CD4-positive, alpha-beta T cell treated with Interleukin-6 at 100 ng/mL for 8 hours (primary cell): ENCODE measurements at regions not wholly inside any gene's neighbourhood (a gene's known extent, or its start where the extent isn't known, plus 50 kb on each side); places are given as distances from the start of the nearest gene placed in this dataset.

Source experiments
- DNase-seq: peaks from one replicate; pipeline ENCODE4 v3.0.0-alpha.2; 2020; ENCODE audit warnings: mixed read lengths, low spot score

DNA sequence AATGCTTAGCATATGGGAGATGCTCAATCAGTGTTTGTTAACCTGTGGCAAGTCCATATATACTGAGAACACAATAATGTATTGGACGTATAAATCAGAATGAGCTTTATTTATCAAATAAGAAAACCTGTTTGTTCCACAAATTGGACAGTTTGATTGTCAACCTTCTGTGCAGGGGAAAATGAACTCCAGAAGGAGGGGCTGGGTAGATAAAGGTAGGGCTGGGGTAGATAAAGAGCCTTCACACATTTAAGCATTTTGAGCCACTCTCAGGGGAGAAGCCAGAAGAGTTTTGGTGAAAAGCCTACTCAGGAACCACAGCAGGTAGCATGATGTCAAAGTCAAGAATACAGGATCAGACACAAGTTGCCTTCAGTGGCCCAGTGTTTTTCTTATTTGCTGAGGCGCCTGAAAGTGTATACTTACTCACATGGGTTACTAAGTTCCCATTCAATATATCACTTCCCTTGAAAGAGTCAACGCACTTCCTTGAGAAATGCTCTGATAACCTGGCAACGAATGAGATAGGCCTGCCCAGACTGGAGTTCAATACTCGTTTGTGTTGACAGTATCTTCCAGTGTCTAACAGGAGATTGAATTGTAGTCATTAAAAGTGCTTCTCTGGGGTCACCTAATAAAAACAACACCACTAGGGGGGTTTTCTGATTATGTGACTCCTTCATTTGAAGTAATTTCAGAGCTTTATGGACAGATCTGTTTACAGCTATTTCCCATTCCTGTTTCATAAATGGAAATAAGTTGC is 263.9 kb upstream of the CITED2 start:
- no peak for DNase-seq

DNA sequence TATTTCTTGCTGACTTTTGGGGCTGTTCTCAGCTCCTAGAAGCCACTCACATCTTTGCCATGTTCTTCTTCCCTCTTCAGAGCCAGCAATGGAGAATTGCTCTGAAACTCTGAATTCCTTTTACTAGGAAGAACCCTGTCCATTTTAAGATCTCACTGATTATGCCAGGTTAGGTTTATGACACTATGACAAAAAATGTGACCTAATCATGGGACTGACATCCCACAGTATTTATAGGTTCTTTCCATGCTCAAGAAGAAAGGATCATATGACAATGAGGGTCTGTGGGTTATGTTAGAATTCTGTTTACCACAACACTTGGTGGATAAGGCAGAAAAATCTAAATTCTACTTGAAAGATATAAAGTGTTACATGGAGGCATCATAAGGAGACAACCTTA is 263.3 kb upstream of the CITED2 start:
- no peak for DNase-seq

DNA sequence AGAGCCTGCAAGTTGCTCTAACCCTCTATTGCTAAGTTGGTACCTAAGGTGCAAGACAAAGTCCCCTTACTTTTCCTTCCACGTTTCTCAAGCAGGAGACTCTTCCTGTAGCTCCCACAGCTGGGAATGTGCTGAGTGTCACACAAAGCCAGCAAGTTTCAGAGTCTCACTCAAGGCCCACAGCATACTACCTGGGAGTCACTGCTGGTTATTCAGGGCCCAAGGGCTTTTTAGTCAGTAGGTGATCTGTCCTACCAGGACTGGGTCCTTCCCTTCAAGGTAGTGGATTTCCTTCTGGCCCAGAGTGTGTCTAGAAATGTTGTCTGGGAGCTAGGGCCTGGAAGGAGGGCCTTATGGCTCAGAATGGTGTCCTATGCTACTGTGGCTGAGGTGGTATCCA is 261.9 kb upstream of the CITED2 start:
- DNase-seq, result no peak

DNA sequence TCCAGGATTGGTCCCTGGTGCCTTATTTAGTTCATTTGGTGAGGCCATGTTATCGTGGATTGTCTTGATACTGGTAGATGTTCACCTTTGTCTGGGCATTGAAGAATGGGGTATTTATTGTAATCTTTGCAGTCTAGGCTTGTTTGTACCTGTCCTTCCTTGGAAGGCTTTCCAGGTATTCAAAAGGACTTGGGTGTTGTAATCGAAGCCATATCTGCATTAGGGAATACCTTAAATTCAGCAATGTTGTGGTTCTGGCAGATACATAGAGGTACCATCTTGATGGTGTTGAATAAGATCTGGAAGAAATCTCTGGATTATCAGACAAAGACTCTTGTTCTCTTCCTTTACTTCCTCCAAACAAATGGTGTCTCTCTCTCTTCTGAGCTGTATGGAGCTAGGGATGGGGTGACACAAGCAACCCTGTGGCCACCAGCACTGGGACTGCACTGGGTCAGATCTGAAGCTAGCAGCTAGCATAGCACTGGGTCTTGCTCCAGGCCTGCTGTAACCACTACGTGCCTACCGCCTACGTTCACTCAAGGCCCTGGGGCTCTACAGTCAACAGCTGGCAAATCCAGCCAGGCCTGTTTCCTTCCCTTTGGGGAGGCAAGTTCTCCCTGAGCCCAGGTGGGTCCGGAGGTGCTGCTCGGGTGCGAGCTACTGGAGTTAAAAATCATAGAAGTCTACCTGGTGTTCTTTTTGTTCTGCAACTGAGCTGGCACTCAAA is 261.1 kb upstream of the CITED2 start:
- no peak for DNase-seq

DNA sequence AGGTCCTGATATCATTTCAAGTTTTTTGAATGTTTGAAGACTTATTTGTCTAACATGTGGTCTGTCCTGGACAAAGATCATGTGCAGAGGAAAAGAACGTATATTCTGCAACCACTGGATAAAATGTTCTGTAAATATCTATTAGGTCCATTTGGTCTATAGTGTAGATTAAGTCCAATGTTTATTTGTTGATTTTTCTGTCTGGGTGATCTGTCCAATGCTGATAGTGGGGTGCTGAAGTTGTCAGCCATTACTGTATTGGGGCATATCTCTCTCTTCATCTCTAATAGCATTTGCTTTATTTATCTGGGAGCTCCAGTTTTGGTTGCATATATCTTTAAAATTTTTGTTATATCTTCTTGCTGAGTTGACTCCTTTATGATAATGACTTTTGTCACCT is 258.4 kb upstream of the CITED2 start:
- DNase-seq, result no peak

DNA sequence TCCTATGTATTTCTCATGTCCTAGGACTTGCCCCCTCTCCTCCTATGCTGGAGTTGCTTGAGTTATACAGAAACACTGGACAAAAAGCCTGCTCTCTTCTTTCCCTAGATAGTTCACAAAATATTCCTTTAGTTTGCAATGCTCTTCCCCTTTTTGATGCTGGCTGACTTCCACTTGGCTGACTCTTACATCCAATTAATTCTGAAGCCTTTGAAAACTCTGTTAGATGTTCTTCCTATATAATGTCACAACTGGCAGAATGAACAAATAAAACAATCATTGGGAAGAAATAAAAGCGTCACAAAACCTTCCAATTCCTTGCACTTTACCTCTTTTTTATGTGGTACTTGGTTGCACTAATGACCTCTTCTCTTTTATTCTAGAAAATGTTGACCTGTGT is 253.8 kb upstream of the CITED2 start:
- DNase-seq, result no peak

DNA sequence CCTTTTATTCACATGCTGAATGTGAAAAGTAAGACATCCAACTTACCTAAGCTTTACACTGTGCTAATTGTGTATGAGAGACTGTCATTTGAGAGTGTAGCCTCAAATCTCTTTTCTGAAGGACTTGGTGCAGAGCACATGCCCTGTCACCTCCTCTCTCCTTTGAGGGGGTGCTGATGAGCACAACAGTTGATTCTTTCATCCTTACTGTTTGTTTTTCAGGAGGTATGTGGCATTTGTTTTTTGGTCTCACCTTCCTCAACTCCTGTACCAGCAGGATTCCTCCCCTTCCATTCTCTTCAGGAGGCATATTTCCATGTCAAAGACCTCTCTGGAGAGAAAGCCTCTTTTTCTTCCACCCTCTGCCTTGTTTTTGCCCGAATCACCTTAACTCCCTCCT is 252.6 kb upstream of the CITED2 start:
- no peak for DNase-seq

DNA sequence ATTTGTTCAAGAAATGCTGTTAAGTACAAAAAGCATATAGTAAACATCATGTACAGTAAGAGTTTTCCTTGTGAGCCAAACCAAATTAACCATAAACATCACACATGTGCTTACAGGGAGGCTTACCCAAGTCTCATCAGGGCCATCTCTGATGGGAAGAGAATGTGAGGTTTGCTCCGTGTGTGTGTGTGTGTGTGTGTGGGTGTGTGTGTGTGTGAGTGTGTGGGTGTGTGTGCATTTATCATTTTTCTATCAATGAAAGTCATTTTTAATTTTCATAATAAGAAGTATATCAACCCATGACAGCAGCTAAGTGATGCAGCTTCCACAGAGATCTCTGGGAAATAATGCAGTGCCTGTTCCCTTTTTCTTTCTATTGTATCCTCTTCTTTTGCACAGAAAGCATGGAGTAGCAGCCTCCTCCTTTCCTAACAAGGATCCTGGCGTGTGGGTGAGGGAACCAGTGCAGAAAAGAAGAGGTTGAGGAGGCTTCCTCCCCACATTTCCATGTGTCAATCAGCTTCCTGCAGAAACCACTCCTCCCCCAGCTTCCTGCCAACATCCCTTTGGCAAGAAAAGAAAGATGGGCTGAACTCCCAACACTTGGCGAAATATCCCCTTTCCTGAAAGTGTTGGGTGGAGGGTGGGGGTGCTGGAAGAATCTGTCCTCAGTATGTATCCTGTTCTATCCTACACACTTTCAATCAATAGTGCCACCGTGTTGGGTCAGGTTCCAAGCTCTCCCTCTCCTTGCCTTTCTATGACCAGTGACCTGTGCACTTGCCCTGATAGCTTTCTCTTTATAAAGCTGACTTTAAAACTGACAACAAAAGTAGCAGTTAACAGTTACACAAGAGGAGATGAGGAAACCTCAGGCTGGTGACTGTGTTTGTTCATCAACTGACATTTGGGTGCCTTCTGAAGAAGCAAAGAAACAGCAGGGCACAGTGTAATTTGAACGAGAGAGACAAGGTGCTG is 251.8 kb upstream of the CITED2 start:
- no peak for DNase-seq

DNA sequence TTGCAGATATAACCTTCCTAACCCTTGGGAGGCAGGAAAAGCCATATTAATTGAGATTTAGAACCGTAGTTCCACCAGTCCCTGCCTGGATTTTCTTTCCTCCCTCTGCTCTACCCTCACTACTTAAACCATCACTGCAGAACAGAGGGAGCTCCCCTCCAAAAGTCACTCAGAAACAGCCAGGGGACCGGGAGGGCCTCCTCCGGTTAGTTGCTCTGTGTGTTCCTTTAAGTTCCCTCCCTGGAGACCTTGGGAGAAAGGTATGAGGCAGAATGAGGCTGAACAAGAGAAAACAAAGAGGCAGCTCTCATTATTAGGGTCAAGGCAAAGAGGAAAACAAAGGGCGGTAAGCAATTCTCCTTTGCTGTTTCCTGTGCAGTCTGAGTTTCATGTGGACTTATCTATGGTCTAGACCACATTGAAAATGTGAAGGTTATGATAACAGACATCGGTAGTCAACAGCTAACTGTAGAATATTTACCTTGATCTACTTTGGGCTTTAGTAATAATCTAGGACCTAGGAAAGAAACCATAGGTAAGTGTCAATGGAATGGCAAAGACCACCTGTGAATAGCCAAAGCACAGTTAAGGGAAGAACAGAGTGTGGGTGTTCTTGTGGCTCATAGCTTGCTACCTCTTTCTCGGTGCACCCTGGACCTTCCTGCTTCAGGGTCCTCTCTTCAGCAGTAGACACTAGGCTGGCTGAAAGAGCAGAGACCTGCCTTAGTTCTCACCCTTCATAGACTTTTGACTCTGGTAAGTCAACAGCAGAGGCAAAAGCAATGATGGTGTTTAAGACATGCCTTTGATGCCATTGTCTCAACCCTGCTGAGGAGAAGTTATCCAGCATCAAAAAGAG is 250.9 kb upstream of the CITED2 start:
- no peak for DNase-seq

DNA sequence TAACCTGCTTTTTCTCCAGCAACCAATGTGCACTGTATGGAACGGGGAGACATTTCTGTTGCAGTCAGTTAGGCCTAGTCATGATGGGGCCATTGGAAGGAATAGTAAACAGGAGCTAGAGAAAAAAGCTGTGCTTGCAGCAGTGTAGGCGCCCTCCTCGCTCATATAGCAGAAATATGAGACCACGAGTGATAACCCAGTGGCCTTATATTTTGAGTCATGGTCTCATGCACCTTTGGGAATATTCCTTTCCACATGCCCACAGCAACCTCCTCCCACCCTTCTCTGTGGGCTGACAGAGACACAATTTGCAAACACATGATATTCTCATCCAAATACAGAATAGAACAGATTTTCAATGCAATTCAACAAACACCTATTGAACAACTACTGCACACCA is 248.9 kb upstream of the CITED2 start:
- no peak for DNase-seq

DNA sequence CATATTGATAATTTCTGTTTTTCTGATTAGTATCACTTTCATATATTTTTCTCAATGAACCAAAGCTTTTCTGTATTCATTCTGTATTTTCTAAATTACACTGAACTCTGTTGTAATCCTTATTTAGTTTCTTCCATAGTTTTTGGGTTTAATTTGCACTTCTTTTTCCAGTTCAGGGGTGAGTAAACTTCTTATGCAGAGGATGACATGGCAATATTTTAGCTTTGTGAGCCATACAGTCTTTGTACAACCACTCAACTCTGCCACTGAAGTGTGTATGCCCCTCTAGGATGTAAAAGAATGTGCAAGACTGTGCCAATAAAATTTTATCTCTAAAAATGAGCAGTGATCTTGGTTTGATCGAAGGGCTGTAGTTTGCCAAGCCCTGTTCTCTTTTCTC is 239.0 kb upstream of the CITED2 start:
- DNase-seq, result no peak

DNA sequence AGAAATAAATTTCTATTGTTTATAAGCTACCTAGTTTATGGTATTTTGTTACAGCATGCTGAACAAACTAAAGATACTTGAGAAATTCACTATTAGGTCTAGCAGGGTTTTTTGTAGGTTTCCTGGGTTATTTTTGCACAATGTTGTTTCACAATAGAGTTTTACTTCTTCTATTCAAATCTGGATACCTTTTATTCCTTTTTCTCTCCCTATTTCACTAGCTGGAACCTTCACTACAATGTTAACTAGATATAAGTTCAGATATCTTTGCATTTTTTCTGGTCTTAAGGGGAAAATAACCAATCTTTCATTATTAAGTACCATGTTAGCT is 237.7 kb upstream of the CITED2 start:
- no peak for DNase-seq

DNA sequence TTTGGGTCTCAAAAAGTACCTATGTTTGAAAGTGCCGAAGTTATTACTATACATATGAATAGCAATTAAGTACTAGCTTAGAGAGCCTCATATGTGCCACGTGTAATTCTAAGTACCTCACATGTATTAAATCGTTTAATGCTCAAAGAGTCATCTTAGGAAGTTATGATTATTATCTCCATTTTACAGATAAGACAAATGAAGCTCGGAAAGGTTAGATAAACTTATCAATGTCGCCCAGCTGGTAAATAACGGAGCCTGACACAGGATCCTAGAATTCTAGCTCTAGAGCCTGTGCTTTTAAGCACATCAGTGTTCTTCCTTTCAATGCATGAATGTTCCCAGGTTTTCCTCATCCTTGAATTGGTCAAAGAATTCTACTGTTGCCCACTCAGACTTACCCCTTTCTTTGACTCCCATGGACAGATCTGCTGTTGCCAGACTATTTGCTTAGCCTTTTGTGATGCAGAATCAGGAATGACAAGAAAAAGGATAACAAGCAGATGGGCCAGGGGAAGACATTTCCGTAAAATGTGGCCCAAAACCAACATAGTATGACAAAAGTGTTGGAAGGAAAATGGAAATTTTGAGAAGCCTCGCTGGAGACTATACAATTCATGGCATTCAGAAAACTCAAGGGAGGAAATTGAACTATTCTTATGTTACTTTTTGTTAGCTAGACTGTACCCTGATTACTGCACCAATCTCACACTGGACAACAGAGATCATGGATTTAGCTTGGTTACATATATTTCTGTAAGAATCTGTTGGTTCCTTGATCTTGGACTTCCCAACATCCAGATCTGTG is 237.1 kb upstream of the CITED2 start:
- no peak for DNase-seq

DNA sequence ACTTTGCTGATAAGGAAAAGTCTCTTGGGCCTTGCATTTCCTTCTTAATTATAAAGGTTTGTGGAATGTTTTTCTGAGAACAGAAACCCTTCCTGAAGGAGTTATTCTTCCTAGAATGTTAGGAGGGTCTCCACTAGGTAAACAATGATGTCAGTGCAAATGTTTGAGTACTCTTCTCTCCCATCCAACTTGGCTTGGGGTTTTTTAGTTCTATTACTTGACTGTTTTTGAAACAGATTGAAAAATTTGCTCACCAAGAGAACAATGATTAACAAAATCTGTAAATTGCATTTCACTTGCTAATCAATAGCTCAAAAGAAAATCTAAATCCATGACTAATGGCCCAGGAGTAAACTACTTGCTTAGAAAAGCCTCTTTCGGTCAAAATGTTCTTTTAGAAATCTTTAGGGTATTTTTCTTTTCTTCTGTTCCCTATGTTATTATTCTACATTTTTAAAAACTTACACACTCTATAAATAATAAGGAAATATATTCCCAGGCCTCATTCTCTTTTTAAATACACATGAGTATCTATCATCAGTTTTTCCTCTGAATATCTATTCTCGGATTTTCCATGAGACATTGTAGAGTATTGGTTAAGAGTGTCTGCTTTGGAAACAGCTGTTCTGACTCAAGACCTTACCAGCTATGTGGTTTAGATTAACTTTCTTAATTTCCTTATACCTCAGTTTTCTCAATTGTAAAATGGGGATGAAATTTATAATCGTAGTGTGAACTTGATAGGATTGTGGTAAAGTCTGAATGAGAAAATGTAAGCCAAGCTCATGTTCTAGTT is 234.2 kb upstream of the CITED2 start:
- no peak for DNase-seq

DNA sequence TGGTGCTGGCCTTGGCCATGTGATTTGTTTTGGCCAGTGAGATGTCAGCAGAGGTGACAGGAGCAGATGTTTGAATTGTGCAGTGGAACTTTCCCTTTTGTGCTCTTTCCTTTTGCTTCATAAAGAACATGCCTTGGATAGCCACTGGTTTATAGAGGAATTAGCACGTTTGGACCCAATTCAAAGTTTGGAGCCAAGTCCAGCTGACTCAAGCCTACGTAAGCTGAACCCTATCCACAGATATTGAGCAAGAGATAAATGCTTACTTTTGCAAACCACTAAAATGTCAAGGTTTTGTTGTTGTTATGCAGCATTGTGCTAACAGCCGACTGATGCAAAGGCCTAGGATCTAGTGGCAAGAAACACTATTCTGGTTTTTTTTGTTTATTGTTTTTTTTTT is 230.9 kb upstream of the CITED2 start:
- DNase-seq, result no peak

DNA sequence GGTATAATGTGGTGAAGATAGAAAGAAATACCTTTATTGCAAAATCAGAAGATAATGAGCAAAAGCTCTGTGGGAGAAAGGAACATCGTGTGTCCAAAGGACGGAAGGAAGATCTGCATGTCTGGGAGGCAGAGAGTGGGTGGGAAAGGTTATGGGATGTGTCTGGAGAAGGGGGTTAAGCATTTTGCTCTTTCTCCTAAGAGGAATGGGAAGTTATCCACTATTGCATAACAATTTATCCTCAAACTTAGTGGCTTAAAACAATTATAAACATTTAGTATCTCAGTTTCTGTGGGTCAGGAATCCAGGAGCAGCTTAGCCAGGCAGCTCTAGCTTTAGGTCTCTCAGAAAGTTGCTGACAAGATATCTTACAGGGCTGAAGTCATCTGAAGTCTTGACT is 229.1 kb upstream of the CITED2 start:
- DNase-seq, result no peak

DNA sequence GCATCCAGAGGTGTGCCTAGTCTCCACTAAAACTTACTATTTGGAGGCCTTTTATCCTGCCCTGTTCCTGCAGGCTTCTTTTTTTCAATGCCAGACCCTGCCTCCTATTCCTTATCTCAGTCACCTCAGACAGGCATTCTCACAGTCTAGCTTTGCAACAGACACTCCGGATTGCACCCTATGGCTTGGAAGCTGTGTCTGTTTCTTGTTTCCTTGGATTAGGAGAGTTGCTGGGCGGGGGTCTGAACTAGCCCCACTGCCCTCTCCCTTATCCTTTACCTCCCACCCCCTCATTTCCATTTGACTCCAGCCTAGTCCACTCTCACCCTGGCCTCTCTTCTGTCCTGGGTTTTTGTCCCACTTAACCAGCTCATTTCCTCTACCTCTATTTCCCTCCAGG is 228.1 kb upstream of the CITED2 start:
- DNase-seq, result no peak

DNA sequence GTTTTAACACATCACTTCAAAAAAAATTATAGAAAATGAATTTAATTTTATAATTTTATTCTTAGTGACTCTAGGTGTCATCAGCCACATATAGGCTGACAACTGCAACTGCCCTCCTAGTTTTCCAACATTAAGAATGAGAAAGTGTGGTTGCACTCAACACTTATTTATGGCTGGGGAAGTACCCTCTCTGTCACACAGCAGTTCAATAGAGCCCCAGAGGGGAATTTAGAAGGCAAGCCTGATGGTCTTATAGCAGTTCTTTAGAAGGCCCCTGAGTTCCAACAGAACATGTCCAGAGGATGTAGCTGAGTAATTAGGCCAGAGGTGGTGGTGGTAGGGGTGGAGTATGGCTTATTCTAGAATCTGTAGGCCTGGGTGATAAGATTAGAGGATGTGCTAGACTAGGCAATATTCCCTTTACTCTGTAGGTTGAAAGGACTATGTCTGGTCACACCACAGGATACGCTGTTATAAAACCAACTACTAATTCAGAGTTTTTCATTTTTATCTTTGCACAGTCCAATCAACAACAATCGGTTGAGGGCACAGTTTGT is 226.5 kb upstream of the CITED2 start:
- no peak for DNase-seq

DNA sequence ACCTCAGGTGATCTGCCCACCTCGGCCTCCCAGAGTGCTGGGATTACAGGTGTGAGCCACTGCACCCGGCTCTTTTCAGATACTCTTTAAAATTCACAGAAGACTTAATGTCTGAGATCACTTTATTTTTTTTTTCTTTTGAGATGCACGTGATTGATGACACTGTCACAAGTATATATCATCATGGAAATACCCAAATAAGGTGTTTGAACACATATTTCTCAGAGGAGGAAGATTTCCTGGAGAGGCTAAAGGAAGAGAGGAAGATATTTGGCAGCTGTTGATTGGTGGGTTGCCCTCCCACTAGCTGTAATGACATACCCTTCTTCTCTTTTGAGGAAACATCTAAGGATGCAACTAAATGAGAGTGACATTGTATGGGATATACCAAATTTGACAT is 225.9 kb upstream of the CITED2 start:
- DNase-seq, result no peak
